ENCODE measurements at regions not wholly inside any gene's neighbourhood (a gene's known extent, or its start where the extent isn't known, plus 50 kb on each side); places are given as distances from the start of the nearest gene placed in this dataset.

- no peak for DNase-seq
- Histone ChIP-seq H3K27ac (no peak overlapping the region), H3K4me3 (no peak overlapping the region), H3K9me3 (no peaks in the 10 kb centered on the region), H3K27me3 (peaks cover 17% of the 10 kb centered on the region), H3K36me3 (no peaks in the 10 kb centered on the region), H3K4me1 (no peaks in the 10 kb centered on the region)
- 60 to 81% methylated on average over 1 to 12 of the region's 12 CpGs for WGBS, 2 donors (ENCODE audit: low coverage in 1 of 2)
- in situ Hi-C loops (cut with MboI; ENCODE audit: low pct_ligation_motif_present in 1 of 4, low pct_unique_long_range_greater_than_20kb in 1 of 4, low sequenced_read_pairs in 3 of 4), result no loop called here
- intact Hi-C loops (cut with DNase I; ENCODE audit: low total_unique reads), result no loop called here
- TF ChIP-seq, protein P1, sequence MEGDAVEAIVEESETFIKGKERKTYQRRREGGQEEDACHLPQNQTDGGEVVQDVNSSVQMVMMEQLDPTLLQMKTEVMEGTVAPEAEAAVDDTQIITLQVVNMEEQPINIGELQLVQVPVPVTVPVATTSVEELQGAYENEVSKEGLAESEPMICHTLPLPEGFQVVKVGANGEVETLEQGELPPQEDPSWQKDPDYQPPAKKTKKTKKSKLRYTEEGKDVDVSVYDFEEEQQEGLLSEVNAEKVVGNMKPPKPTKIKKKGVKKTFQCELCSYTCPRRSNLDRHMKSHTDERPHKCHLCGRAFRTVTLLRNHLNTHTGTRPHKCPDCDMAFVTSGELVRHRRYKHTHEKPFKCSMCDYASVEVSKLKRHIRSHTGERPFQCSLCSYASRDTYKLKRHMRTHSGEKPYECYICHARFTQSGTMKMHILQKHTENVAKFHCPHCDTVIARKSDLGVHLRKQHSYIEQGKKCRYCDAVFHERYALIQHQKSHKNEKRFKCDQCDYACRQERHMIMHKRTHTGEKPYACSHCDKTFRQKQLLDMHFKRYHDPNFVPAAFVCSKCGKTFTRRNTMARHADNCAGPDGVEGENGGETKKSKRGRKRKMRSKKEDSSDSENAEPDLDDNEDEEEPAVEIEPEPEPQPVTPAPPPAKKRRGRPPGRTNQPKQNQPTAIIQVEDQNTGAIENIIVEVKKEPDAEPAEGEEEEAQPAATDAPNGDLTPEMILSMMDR (IDR thresholded peaks at IDR 0.05), result no peak
- TF ChIP-seq POLR2A (IDR thresholded peaks at IDR 0.05), result no peak
- TF ChIP-seq EP300 (IDR thresholded peaks at IDR 0.05; ENCODE audit: low read depth), result no peak
- TF ChIP-seq POLR2AphosphoS5 (IDR thresholded peaks at IDR 0.05), result no peak
Measured at GRCh38 chr3:14275962-14276909, 97.6 kb downstream of the LSM3 start.

DNA sequence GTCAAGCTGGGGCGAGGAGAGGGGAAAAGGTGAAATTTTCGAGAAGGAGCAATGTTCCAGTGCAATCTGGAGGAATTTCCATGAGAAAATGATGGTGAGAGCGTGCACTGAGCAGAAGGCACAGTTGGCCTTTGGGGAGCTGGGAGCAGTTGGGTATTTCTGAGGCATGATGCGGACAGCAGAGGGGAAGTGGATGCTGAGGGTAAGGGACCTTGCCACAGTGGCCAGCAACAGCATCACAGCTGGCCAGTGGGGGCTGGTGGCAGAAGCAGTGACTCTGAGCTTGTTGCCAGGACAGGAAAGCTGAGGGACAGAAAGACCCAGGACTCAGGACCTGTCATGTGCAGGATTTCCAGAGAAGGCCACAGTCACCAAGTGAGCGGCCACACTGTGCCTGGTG is 98.9 kb downstream of the LSM3 start:
- no peak for TF ChIP-seq POLR2AphosphoS5 (IDR thresholded peaks at IDR 0.05)
- in situ Hi-C loops (cut with MboI; ENCODE audit: low pct_ligation_motif_present in 1 of 4, low pct_unique_long_range_greater_than_20kb in 1 of 4, low sequenced_read_pairs in 3 of 4), result no loop called here
- H3K9me3 ChIP-seq, result no peaks in the 10 kb centered on the region
- peaks cover 19% of the 10 kb centered on the region for H3K27me3 ChIP-seq
- no peak for DNase-seq
- no peak overlapping the region for H3K27ac ChIP-seq
- no peaks in the 10 kb centered on the region for H3K36me3 ChIP-seq
- intact Hi-C loops (cut with DNase I; ENCODE audit: low total_unique reads), result no loop called here
- whole genome bisulfite sequencing, 2 donors (ENCODE audit: low coverage in 1 of 2), result 76 to 85% methylated on average over 3 to 5 of the region's 5 CpGs
- no peak overlapping the region for H3K4me3 ChIP-seq
- H3K4me1 ChIP-seq, result no peaks in the 10 kb centered on the region

GRCh38 chr3:14278265-14278798 is 99.7 kb downstream of the LSM3 start:
- no peak overlapping the region for H3K27ac ChIP-seq
- no peak overlapping the region for H3K4me3 ChIP-seq
- no peaks in the 10 kb centered on the region for H3K4me1 ChIP-seq
- intact Hi-C loops (cut with DNase I; ENCODE audit: low total_unique reads) (no loop called here), in situ Hi-C loops (cut with MboI; ENCODE audit: low pct_ligation_motif_present in 1 of 4, low pct_unique_long_range_greater_than_20kb in 1 of 4, low sequenced_read_pairs in 3 of 4) (no loop called here)
- DNase-seq, result no peak
- H3K36me3 ChIP-seq, result no peaks in the 10 kb centered on the region
- no peaks in the 10 kb centered on the region for H3K9me3 ChIP-seq
- WGBS, 2 donors (ENCODE audit: low coverage in 1 of 2), result 87 to 100% methylated on average over 2 to 7 of the region's 7 CpGs
- peaks cover 19% of the 10 kb centered on the region for H3K27me3 ChIP-seq
- no peak for TF ChIP-seq POLR2A (IDR thresholded peaks at IDR 0.05)
- TF ChIP-seq, protein P1 (IDR thresholded peaks at IDR 0.05), result no peak
- TF ChIP-seq EP300 (IDR thresholded peaks at IDR 0.05; ENCODE audit: low read depth), result no peak
- TF ChIP-seq POLR2AphosphoS5 (IDR thresholded peaks at IDR 0.05), result no peak

GRCh38 chr3:14278799-14279625 is 100.4 kb downstream of the LSM3 start:
- DNase-seq, result no peak
- peaks cover 19% of the 10 kb centered on the region for H3K27me3 ChIP-seq
- no peak overlapping the region for H3K4me3 ChIP-seq
- WGBS, 2 donors (ENCODE audit: low coverage in 1 of 2), result 35 to 48% methylated on average over 4 to 13 of the region's 13 CpGs
- H3K36me3 ChIP-seq, result no peaks in the 10 kb centered on the region
- no peak overlapping the region for H3K27ac ChIP-seq
- no peaks in the 10 kb centered on the region for H3K9me3 ChIP-seq
- intact Hi-C loops (cut with DNase I; ENCODE audit: low total_unique reads) (no loop called here), in situ Hi-C loops (cut with MboI; ENCODE audit: low pct_ligation_motif_present in 1 of 4, low pct_unique_long_range_greater_than_20kb in 1 of 4, low sequenced_read_pairs in 3 of 4) (no loop called here)
- H3K4me1 ChIP-seq, result no peaks in the 10 kb centered on the region
- TF ChIP-seq POLR2A (IDR thresholded peaks at IDR 0.05) (no peak), POLR2AphosphoS5 (IDR thresholded peaks at IDR 0.05) (no peak), EP300 (IDR thresholded peaks at IDR 0.05; ENCODE audit: low read depth) (no peak)
- TF ChIP-seq, protein P1 (IDR thresholded peaks at IDR 0.05), result no peak
